GM18861 (cell line): ENCODE measurements at regions not wholly inside any gene's neighbourhood (a gene's known extent, or its start where the extent isn't known, plus 50 kb on each side); places are given as distances from the start of the nearest gene placed in this dataset.

ENCODE experiments used
- ATAC-seq: cut with Tn5 transposase; IDR thresholded peaks from one replicate; pipeline ENCODE4 v1.9.1; 2021; ENCODE audit not compliant: unreplicated experiment

DNA sequence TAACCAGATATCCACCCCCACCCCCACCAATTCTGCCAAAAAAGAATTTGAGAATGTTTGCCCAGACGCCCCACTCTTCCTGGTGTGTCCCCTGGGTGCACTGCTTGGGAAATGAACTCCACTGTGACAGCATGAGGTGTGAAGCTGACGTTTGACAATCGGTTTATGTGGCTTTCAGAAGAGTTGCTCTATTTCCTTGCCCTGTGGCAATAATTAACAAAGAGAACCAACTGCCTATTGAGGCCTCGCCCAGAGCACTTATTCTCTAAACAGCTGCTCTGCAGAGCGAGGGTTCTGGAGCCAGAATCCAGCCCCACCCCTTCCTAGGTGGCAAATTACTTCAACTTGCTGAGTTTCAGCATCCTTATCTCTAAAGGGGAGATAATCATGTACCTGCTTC lies 115.8 kb upstream of the SIX3 start:
- peak; percentile 97 for ATAC-seq

DNA sequence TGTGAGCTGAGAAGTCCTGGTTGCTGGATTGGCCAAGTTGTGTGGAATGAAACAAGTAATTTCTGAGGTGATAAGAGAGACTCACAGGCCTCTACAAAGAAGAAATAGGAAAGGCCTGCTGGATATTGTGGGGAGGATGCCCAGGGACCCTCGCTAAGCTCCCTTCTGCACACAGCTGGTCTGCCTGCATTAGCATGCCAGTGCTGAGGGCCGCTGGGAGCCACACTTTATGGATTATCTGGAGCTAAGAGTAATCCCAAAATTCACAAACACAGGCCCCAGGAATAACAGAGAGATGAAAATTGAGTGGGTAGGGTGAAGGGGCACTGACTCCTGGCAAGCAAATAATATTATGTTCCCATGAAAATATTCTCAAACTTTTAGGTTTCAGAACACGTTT lies 114.9 kb upstream of the SIX3 start:
- no peak for ATAC-seq

DNA sequence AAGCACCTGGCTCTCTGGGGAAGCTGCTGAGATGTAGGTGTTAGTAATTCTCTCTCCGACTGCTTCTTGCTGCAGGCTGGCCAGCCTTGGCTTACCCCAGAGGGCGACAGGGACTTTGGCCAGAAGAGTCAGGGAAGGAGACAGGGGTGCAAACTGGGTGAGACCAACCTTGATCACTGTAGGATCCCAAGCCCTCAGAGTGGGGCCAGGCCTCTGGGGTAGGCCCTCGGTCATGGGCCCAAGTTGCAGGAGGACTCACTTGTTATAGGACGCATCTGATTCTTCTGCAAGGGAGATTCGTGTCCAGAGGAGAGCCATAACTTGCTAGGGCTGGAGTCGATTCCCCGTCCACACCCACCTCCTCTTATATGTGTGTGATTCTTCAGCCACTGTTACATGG lies 111.7 kb upstream of the SIX3 start:
- ATAC-seq, result no peak

DNA sequence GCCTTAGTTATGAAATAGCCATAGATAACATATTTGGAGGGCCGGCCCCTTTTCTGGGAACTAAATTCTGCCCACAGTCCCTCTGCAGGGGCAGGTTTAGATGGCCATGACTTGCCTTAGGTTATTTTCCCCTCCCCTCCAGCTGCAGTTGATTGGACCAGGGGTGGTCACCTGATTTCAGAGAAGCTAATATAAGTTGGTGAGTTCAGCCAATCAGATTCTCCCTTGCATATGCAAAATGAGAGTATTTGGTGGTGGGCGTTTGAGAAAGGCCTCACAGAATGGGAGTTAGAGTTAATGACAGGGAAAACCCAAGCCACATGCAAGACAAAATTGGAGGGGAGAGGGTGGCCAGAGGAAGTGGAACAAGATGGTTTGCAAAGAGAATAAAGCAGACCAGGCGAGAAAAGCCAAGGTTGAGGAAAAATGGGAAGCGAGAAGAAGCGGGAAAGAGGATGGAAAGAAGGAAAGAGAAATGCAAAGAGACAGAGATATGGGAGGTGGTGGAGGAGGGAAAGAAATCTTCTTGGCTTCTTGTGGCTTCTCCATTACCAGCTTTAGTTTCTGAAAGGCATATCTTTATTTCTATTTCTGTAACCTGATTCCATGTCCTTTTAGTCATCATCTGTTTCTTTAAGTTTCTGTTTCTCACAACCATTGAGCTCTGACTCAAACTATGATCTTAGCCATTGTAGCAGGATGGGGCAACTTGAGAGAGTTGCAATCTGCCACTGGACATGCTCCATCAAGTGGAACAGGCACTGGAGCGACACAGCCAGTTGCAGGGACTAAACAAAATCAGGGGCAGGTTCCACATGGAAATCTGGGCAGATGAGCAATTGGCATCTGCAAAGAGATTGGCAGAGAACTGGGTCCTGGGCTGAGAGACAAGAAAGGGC lies 108.1 kb upstream of the SIX3 start:
- ATAC-seq, result peak; percentile 55

DNA sequence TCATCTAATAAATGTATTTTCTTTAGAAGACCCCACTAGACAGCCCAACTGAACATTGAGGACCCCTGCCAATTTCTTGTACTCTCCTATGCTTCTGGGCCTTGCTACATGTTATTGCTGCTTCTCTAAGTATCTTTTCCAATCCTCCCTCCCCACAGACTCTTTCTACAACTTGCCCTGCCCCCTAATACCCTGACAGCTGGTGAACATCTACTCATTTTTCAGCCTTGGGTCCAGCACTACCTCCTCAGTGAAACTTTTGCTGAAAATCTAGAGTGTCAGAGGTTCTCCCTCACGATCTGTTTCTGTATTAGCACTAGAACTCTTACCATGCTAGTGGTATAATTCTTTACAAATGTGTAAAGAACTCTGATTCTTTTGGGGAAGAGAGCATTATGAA lies 106.8 kb upstream of the SIX3 start:
- ATAC-seq, result no peak

DNA sequence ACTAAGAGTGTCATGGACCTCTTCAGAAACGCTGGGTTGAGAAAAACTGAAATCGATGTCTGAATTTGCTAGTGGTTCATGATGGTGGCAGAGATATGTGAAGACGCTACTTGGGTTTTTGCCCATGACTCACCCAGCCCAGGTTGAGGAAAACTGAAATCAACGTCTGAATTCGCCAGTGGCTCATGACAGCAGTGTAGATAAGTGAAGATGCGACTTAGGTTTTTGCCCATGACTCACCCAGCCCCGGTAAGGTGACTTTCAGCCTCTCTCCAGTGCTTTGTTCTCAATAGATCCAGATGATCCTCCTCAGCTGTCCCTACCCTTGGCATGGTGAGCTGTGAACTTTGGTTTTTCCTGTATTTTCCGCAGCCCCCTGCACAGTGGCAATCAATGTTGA lies 105.3 kb upstream of the SIX3 start:
- peak; percentile 29 for ATAC-seq

DNA sequence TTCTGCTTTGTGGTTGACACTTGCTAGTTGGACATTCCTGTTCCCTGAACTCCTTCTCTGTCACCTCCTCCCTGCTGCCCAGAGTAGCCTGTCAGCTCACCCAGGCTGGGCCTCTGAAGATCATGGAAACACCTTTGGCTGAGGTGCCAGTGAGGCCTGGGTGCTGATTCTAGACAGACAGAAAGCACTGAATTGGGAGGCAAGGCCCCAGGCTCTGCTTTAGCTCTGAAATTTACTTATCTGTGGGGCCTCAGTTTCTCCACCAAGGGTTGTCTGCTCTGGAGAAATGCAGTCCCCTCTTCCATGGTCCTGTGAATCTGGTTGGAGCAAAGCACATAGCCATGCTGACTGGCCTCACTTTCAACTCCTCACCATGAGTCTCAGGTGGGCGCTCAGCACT lies 104.6 kb upstream of the SIX3 start:
- ATAC-seq, result no peak

DNA sequence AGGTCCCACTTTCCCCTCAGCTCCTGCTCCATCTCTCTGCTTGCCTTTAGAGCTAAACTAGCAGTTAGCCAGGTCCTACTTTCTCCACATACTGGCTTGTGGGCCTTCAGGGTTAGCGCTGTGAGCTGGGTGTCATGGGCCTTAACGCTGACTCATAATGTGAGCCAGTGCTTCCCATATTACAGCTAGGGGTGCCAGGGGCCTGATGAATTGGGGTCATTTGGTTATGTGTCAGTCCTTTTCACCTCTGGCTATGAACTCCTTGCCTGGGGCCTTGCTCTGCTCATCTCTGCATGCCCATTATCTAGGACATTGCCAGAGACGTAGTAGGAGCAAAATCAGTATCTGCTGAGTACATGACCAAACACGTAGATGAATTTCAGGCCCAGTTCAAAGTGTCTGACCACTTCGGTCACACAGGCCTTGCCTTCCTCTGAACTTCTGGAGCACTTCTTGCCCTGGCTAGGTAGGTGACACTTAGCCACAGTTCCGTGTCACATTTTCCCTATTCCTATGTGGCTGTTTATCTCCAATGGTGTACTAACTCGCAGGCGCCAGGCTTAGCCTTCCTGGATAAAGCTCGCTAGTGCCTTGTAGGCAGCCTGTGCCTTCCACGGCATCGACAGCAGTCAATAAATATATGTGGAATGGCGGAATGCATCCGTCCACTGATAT lies 103.2 kb upstream of the SIX3 start:
- ATAC-seq, result no peak

DNA sequence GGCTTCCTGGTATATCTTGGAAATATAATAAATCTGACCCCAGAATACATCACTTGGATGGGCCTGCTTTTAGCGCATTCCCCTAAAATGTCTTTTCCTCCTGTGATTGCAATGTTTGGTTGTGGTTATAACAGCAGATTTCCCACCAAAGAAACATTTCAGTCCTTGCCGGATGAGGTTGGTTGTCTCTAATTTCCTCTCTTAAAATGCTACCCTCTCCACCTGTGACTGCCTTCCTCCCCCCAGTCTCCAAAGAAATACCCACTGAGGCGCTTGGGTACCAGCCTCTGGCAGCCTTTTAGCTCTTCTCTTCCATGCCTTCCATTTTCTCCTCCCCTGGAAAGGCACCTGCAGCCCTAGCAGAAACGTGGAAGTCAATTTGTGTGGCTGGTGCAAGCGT lies 102.1 kb upstream of the SIX3 start:
- ATAC-seq, result no peak

DNA sequence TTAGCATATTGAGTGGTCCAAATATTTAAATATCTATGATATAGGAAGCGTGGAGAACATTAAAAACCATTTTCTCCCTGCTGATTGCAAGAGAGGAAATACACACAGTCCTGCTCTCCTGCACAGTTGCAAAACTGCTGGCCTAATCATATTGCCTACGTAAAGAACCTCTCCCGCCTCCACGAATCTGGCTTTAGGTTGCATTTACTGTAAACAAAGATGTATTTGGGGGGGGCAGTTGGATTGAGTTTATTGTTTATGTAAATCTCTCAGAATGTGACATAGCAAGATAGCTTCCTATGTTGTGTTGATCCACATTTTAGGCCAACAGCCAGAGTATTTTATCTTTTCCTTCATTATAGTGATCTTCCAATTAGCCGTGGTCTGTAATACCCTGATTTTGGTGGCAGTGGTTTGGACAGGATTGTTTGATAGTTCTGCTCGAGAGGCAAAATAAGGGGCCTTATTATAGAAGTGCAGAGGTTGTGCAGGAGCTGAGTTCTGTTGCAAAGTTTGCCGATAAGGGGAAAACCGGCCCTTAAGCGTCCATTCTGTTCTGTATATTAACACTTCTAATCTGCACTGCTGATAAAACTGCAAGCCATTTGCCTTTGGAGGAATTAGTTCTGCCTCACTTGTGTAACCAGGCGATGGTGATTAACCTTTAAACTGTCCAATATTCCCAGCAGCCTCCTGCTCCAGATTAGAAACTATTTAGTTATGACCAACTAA lies 101.6 kb upstream of the SIX3 start:
- no peak for ATAC-seq

DNA sequence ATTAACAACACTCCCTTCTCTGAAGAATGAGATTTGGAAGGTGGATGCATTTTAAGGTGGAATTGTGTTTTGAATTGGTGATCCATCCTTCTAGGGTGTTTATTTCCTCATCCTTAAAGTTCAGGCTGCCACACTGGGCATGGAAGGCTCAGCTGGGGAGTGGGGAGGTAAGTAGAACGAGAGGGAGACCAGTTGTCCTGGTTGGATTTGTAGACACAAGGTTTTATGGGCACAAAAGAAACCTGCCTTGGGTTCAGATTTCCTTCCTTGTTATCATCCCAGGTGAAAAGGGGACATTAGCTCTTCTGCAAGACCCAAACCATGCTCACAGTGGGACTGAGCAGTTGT lies 101.0 kb upstream of the SIX3 start:
- ATAC-seq, result no peak

DNA sequence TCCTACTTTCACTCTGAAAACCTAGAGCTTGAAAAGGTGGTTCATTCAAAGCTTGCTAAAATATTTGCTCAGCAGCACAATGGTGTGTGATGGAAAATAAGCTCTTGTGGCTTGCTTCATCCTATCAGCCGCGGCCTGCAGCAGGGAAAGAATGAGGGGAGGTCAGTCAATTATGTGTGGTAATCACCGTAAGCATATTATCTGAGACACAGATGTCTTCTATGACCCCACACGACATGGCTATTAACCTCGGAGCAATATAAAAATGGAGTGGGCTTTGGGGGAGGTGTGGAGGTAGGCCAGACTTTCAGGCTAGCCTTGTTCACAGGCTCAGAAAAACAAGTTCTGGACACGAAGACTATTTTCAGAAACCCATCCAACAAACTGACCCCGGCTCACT lies 98.4 kb upstream of the SIX3 start:
- ATAC-seq, result no peak

DNA sequence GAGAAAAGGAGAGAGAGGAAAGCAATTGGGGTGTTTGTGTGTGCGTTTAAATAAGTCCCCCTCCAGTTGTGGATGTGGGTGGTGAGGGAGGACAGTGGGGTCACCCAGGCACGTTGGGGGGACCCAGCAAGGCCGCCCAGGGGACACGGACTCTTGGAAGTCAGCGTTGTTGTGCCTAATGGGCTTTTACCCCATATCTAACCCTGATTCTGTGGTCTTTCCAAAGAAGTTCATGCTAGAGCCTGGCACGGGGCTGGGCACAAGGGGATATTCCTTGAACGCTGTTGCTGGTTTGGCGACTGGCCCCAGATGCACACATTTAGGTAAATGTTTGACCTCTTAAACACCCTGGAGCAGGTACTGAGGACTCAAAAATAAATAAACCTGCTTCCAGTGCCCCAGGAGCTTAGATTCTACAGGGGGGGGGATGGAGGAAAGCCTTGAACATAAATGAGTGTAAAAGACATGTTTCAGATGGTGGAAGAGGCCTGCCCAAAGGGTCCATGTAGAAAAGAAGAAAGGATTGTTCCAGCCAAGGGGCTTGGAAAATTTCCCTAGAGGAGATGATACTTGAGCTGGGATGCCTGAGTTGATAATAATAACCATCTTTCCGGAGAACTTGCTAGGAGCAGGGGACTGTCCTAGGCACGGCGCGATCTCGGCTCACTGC lies 97.7 kb upstream of the SIX3 start:
- no peak for ATAC-seq

DNA sequence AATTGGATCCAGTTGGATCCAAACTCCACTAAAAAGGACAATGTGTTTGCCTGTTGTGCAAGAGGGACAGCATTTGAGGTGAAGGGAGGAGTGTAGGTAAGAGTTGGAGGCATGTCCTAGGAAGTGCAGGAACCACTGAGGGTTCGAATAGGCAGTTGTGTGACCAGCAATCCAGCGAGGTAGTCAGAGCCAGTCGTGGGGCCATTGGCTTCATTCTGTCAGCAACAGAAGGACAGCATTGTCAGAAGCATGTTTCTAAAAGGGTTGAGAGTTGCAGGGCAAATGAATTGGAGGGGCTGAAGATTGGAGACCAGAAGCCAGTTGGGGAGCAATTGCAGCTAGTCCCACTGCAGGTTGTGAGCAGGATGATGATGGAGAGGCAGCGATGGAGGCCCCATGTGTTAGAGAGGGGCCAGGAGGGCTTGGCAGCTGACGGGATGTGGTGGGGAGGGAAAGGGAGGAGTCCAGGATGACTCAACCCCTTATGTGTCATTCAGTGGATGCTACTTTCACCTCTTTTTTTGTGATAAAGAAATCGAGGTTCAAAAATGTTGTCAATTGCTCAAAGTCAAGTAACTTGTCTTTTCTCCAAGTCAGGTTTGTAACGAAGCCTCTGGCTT lies 96.7 kb upstream of the SIX3 start:
- ATAC-seq, result no peak

DNA sequence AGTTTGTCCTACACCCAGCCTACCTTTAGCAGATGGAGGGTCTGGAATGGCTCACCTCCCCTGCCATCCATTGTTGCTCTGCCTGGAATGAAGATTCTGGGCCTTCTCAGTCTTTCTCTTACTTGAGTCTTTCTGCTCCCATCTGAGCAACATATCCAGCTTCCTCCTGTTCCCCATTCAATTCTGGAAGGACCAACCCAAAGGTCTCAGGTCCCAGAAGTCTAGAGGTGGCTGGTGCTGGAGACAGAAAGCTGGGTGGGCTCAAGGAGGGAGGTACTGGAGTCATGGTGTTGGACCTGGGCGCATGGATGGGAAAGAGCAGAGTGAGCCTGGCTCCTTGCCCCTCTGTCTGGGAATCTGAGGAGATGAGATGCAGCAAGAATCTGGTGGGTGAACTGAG lies 93.5 kb upstream of the SIX3 start:
- ATAC-seq, result no peak

DNA sequence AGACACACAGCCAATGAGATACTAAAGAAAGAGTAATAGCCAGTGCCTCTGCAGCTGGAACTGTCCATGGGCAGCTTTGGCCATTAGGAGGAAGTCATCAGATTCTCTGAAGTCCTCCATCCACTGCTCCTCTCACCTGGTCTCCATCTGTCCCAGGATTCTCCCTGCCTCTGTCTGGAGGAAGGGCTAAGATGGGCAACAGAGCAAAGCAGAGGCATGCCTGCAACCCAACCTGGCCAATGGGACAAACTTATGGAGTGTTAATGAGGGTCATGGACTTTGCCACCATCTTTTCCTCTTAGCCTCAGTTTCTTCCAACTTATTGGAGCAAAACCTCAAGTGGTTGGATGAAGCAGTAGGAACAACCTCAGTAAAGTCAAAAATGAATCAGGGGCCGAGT lies 91.5 kb upstream of the SIX3 start:
- no peak for ATAC-seq

DNA sequence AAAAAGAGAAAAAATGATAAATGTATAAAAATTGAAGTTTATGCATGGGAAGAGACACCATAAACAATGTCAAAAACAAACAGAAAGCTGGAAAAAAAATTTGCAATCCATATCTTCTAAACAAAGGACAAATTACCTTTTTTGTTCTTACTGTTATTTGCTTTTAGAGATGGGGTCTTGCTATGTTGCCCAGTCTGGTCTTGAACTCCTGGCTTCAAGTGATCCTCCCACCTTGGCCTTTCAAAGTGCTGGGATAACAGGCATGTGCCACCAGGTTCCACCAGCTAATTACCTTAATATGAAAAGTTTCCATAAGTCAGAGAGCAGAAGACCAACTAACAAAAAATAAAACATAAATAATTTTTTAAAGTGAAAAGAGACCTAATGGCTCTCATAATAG lies 90.0 kb upstream of the SIX3 start:
- ATAC-seq, result no peak

DNA sequence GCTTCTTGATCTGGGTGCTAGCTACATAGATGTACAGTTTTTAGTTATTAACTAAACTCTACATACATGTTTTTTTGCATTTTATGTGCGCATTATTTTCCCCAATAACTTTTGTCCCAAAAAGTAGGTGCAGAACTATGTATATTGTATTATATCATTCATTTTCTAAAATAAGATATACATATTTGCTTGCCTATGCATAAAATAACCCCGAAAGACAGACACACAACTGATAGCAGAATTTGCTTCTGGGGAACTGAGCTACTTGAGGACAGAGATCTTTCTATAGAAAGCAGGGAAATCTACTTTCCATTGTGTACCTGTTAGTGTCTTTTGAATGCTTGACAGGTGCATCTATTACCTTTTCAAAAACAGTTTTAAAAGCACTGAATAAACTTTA lies 88.9 kb upstream of the SIX3 start:
- no peak for ATAC-seq

DNA sequence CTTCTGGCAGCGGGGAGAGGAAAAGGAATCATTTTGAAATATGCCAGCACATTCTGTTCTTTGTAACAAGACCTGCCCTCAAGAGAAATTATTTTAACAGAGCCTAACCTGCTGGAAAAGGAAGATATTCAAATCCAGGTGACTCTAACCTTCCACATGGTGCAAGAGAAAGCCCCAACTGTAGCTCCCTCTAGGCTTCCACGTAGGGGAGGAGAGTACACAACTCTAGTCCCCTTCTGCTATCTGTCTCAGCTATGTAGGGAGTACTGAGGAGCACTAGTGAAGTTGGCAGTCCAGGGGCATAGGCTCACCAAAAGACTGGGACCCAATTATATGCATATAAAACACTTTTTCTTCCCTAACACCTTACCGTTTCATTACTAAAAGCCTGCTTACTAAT lies 82.2 kb upstream of the SIX3 start:
- ATAC-seq, result no peak

DNA sequence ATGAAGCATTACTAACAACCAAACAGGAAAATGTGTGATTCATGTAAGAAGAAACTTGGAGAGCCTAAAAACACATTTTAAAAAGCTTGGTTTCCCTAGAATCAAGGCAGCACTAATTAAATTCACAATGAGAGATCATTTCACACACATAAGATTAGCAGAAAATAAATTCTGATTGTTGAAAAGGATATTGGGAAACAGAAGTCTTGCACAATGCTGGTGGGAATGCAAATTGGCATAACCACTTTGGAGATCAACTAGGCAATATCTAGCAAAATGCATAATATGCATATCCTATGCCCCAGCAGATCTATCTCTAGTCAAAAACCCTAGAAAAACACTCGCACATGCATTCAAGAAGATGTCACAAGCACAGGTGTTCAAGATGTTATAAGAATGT lies 75.3 kb upstream of the SIX3 start:
- no peak for ATAC-seq

DNA sequence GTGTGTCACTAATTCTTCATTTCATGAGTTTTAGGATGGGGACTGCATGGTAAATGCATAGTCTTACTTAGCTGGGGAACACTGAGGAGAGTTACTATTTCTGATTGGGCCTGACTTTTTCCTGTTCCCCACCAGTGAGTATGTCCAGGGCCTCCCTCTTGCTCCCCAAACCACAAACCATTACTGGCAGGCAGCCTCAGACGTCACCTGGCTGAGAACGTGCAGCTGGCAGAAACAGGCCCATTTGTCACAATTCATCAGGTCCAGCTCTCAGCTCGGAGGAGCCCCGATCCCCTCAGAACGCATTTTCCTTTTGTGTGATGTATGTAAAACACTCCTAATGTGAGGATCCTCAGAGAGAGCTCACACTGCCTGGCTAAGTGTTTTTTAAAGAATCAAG lies 71.7 kb upstream of the SIX3 start:
- no peak for ATAC-seq
